Calu3 (cell line): ENCODE measurements at regions not wholly inside any gene's neighbourhood (a gene's known extent, or its start where the extent isn't known, plus 50 kb on each side); places are given as distances from the start of the nearest gene placed in this dataset.

Source experiments
- BruUV-seq: library from RNA; stranded (reverse); fragments of 400-500 nt; replicated peaks from 2 replicates; lab custom pipeline; 2021; lab: Mats Ljungman, UMichigan
- CTCF ChIA-PET: fragments of 300-600 bp; sonication (Branson Sonifier 250); formaldehyde crosslinking; loops from one replicate; lab custom pipeline; 2022; ENCODE audit warnings: antibody characterized with exemption; lab: Charles Lee
- DNase-seq: peaks from one replicate; pipeline ENCODE4 v3.0.0; 2022
- H3K27ac Mint-ChIP-seq: one replicate; pipeline ENCODE4 v1.8.0; 2022; ENCODE audit warnings: mixed read lengths; ENCODE audit not compliant: unreplicated experiment
- H3K27me3 Mint-ChIP-seq: one replicate; pipeline ENCODE4 v1.8.0; 2022; ENCODE audit warnings: mixed read lengths; ENCODE audit not compliant: unreplicated experiment
- H3K36me3 Mint-ChIP-seq: one replicate; pipeline ENCODE4 v1.8.0; 2022; ENCODE audit warnings: mild to moderate bottlenecking, moderate library complexity, mixed read lengths; ENCODE audit not compliant: insufficient read depth, unreplicated experiment
- H3K4me1 Mint-ChIP-seq: one replicate; pipeline ENCODE4 v1.8.0; 2022; ENCODE audit warnings: mild to moderate bottlenecking, low read depth, mixed read lengths; ENCODE audit not compliant: unreplicated experiment
- H3K4me3 Mint-ChIP-seq: one replicate; pipeline ENCODE4 v1.8.0; 2022; ENCODE audit warnings: mild to moderate bottlenecking, low read depth, moderate library complexity, mixed read lengths; ENCODE audit not compliant: unreplicated experiment
- H3K9me3 Mint-ChIP-seq: one replicate; pipeline ENCODE4 v1.8.0; 2022; ENCODE audit warnings: low read depth, mixed read lengths; ENCODE audit not compliant: unreplicated experiment
- intact Hi-C: fragments of 100-400 bp; cut with micrococcal nuclease; formaldehyde crosslinking; loops from one replicate; pipeline ENCODE4 v1.10.0; 2022; ENCODE audit not compliant: unreplicated experiment
- TF ChIP-seq, protein P1 (sequence below): fragments of 200-600 bp; IDR thresholded peaks from one replicate; pipeline ENCODE4 v1.8.0; 2022; ENCODE audit warnings: antibody characterized with exemption; ENCODE audit not compliant: unreplicated experiment

GRCh38 chr1:94362466-94363058, 55.6 kb upstream of the ABCD3 start:
- CTCF ChIA-PET = no interaction called here

DNA sequence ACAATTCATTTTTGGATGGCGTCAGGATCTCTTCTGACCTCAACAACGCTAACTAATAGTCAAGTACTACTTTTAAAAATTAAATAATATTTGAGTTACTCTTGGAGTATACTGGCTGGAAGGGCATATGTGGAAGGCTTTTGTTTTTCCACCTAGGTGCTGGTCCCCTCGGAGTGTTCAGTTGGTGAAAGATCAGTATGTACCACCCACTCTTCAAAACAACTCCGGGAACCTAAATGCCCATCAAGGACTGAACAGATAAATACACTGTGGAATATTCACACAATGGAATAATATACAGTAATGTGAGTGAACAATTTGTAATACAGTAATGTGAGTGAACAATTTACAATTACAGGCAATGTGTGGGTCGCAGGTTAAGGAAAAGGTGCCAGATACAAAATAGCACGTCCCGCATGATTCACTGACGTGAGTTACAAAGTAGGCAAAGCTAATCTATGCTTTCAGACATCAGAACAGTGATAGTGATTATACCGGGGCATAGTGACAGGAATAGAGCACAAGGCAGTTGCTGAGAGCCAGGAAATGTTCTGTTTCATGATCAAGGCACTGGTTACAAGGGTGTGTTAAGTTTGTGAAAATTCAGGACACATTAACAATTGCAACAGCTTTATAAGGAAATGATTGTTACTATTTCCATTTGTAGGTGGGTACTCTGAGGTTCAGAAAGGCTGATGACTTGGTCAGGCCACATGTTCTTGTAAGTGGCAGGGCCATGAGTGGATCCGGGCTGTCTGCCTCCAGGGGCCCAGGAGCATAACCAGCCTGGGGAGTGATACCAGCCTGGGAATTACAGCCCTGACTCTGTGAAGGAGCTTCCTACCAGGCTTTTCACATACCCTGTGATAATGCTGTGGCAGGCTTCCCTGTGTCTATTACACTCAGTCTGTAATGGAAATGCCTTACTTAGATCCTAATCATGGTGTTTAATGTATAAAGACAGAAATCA, 59.3 kb upstream of the ABCD3 start:
- Mint-ChIP-seq H3K27ac (no peak overlapping the region), H3K36me3 (no peaks in the 10 kb centered on the region), H3K27me3 (no peaks in the 10 kb centered on the region), H3K9me3 (peaks cover 2% of the 10 kb centered on the region), H3K4me1 (peaks cover 8% of the 10 kb centered on the region), H3K4me3 (no peak overlapping the region)
- TF ChIP-seq, protein P1, sequence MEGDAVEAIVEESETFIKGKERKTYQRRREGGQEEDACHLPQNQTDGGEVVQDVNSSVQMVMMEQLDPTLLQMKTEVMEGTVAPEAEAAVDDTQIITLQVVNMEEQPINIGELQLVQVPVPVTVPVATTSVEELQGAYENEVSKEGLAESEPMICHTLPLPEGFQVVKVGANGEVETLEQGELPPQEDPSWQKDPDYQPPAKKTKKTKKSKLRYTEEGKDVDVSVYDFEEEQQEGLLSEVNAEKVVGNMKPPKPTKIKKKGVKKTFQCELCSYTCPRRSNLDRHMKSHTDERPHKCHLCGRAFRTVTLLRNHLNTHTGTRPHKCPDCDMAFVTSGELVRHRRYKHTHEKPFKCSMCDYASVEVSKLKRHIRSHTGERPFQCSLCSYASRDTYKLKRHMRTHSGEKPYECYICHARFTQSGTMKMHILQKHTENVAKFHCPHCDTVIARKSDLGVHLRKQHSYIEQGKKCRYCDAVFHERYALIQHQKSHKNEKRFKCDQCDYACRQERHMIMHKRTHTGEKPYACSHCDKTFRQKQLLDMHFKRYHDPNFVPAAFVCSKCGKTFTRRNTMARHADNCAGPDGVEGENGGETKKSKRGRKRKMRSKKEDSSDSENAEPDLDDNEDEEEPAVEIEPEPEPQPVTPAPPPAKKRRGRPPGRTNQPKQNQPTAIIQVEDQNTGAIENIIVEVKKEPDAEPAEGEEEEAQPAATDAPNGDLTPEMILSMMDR = no peak
- BruUV-seq = no TSS peak
- no peak for DNase-seq
- CTCF ChIA-PET = interaction anchor here (0.7 kb wide), 1 partner anchor 297 kb away, joined by 4 read pairs; no protein-coding TSS in a partner anchor
- intact Hi-C loops = no loop called here

More at GRCh38 chr1:94362466-94363058, 55.6 kb upstream of the ABCD3 start:
- TF ChIP-seq, protein P1 = no peak
- no peaks in the 10 kb centered on the region for H3K36me3 Mint-ChIP-seq
- H3K9me3 Mint-ChIP-seq = peaks cover 2% of the 10 kb centered on the region
- no peak overlapping the region for H3K4me3 Mint-ChIP-seq
- no peaks in the 10 kb centered on the region for H3K27me3 Mint-ChIP-seq
- H3K4me1 Mint-ChIP-seq = no peaks in the 10 kb centered on the region
- no peak for DNase-seq
- no TSS peak for BruUV-seq
- intact Hi-C loops = no loop called here
- no peak overlapping the region for H3K27ac Mint-ChIP-seq

DNA sequence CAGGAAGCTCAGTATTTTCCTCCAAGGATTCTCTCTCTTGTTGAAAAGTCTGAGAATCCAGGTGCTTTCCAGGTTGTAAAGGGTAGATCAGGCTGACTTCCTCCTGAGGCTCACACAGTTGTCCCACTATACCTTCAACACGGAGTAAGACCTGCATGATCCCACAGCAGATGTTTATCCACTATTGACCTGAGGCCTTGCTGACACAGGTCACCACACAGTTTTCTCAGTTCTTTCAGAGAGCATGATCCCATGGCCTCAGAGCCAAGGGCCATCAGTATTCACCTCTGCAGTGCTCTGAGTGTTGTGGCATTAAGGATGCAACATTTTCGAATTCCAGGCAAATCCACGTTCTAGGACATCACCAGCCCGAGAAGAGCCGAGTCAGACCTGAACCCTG, 60.5 kb upstream of the ABCD3 start:
- Mint-ChIP-seq H3K4me3 (no peak overlapping the region), H3K9me3 (peaks cover 2% of the 10 kb centered on the region), H3K27ac (no peak overlapping the region), H3K36me3 (no peaks in the 10 kb centered on the region), H3K27me3 (no peaks in the 10 kb centered on the region), H3K4me1 (peaks cover 8% of the 10 kb centered on the region)
- no TSS peak for BruUV-seq
- DNase-seq = no peak
- TF ChIP-seq, protein P1 = no peak
- intact Hi-C loops = no loop called here
- CTCF ChIA-PET = no interaction called here

- DNase-seq = no peak
- CTCF ChIA-PET = no interaction called here
- intact Hi-C loops = no loop called here
- Mint-ChIP-seq H3K36me3 (no peaks in the 10 kb centered on the region), H3K27me3 (no peaks in the 10 kb centered on the region), H3K27ac (no peak overlapping the region), H3K4me3 (no peak overlapping the region), H3K9me3 (peaks cover 2% of the 10 kb centered on the region), H3K4me1 (peaks cover 8% of the 10 kb centered on the region)
- TF ChIP-seq, protein P1 = no peak
- BruUV-seq = no TSS peak
These were observed 62.7 kb upstream of the ABCD3 start for GRCh38 chr1:94355485-94355980.
